ENCODE measurements at regions not wholly inside any gene's neighbourhood (a gene's known extent, or its start where the extent isn't known, plus 50 kb on each side); places are given as distances from the start of the nearest gene placed in this dataset.
A peak's percentile ranks its signal among the peaks of the same experiment; 100 is the strongest.

- Histone ChIP-seq H3K36me3 (ENCODE audit: insufficient read depth, low read length) (no peaks in the 10 kb centered on the region; the same call in 1 of the 2 replicates), H3K9me2 (ENCODE audit: insufficient read depth, low read length) (no peaks in the 10 kb centered on the region), H3K79me2 (ENCODE audit: insufficient read depth, low read depth, low read length) (no peaks in the 10 kb centered on the region), H4K20me1 (ENCODE audit: insufficient read depth, low read length) (no peaks in the 10 kb centered on the region), H2AFZ (ENCODE audit: low read length) (peak overlapping the region; percentile 84; the same call in 1 of the 2 replicates), H3K4me1 (ENCODE audit: insufficient read depth, low read length, poor library complexity, severe bottlenecking) (peaks cover 29% of the 10 kb centered on the region), H3K4me3 (ENCODE audit: low read depth, low read length, poor library complexity, severe bottlenecking) (no peak overlapping the region), H3K4me2 (ENCODE audit: low read length) (peak overlapping the region; percentile 38), H3K9me3 (ENCODE audit: low read length) (0 out of 2 replicates have a peak, but pooled peaks cover 6% of the 10 kb centered on the region), H3K27ac (ENCODE audit: low read depth, low read length, poor library complexity, severe bottlenecking) (peak overlapping the region; percentile 20)
- CTCF ChIA-PET (ENCODE audit: unreplicated experiment): no interaction called here
- intact Hi-C loops (cut with micrococcal nuclease; ENCODE audit: unreplicated experiment): loop anchor here (10.0 kb wide), 1 partner anchor 1035 kb away; no protein-coding TSS in a partner anchor
- TF ChIP-seq EZH2phosphoT487 (IDR thresholded peaks at IDR 0.05; ENCODE audit: borderline replicate concordance, low read depth, low read length): no peak
- TF ChIP-seq CTCF (conservative IDR thresholded peaks at IDR 0.05; ENCODE audit: low read length): no peak
- peak; percentile 83 for DNase-seq (ENCODE audit: low spot score)
- no TSS peak for BruUV-seq (replicated peaks)
- POLR2A ChIA-PET: no interaction called here
These were observed 64.8 kb upstream of the SATB1 start for GRCh38 chr3:18489939-18490338.

- BruUV-seq (replicated peaks): no TSS peak
- TF ChIP-seq EZH2phosphoT487 (IDR thresholded peaks at IDR 0.05; ENCODE audit: borderline replicate concordance, low read depth, low read length): no peak
- TF ChIP-seq CTCF (conservative IDR thresholded peaks at IDR 0.05; ENCODE audit: low read length): no peak
- H3K4me2 ChIP-seq (ENCODE audit: low read length): no peak overlapping the region
- DNase-seq (ENCODE audit: low spot score): no peak
- H2AFZ ChIP-seq (ENCODE audit: low read length): no peak overlapping the region
- 0 out of 2 replicates have a peak, but pooled peaks cover 6% of the 10 kb centered on the region for H3K9me3 ChIP-seq (ENCODE audit: low read length)
- no peak overlapping the region for H3K27ac ChIP-seq (ENCODE audit: low read depth, low read length, poor library complexity, severe bottlenecking)
- no peaks in the 10 kb centered on the region for H3K9me2 ChIP-seq (ENCODE audit: insufficient read depth, low read length)
- H4K20me1 ChIP-seq (ENCODE audit: insufficient read depth, low read length): no peaks in the 10 kb centered on the region
- intact Hi-C loops (cut with micrococcal nuclease; ENCODE audit: unreplicated experiment): no loop called here
- no peaks in the 10 kb centered on the region for H3K79me2 ChIP-seq (ENCODE audit: insufficient read depth, low read depth, low read length)
- POLR2A ChIA-PET: no interaction called here
- H3K36me3 ChIP-seq (ENCODE audit: insufficient read depth, low read length): no peaks in the 10 kb centered on the region; the same call in 1 of the 2 replicates
- H3K4me1 ChIP-seq (ENCODE audit: insufficient read depth, low read length, poor library complexity, severe bottlenecking): peaks cover 12% of the 10 kb centered on the region
- no peak overlapping the region for H3K4me3 ChIP-seq (ENCODE audit: low read depth, low read length, poor library complexity, severe bottlenecking)
- CTCF ChIA-PET (ENCODE audit: unreplicated experiment): no interaction called here
These were observed 58.1 kb upstream of the SATB1 start for GRCh38 chr3:18483226-18483625.

- H2AFZ ChIP-seq (ENCODE audit: low read length): no peak overlapping the region
- intact Hi-C loops (cut with micrococcal nuclease; ENCODE audit: unreplicated experiment): no loop called here
- no peak overlapping the region for H3K4me2 ChIP-seq (ENCODE audit: low read length)
- no peaks in the 10 kb centered on the region for H4K20me1 ChIP-seq (ENCODE audit: insufficient read depth, low read length)
- no peaks in the 10 kb centered on the region for H3K9me2 ChIP-seq (ENCODE audit: insufficient read depth, low read length)
- H3K4me3 ChIP-seq (ENCODE audit: low read depth, low read length, poor library complexity, severe bottlenecking): no peak overlapping the region
- H3K4me1 ChIP-seq (ENCODE audit: insufficient read depth, low read length, poor library complexity, severe bottlenecking): peaks cover 10% of the 10 kb centered on the region
- TF ChIP-seq EZH2phosphoT487 (IDR thresholded peaks at IDR 0.05; ENCODE audit: borderline replicate concordance, low read depth, low read length) (no peak), CTCF (conservative IDR thresholded peaks at IDR 0.05; ENCODE audit: low read length) (no peak)
- H3K79me2 ChIP-seq (ENCODE audit: insufficient read depth, low read depth, low read length): no peaks in the 10 kb centered on the region
- POLR2A ChIA-PET: interaction anchor here (0.7 kb wide), 1 partner anchor 9 kb away, joined by 3 read pairs; no protein-coding TSS in a partner anchor
- DNase-seq (ENCODE audit: low spot score): no peak
- BruUV-seq (replicated peaks): no TSS peak
- H3K27ac ChIP-seq (ENCODE audit: low read depth, low read length, poor library complexity, severe bottlenecking): no peak overlapping the region
- CTCF ChIA-PET (ENCODE audit: unreplicated experiment): no interaction called here
- H3K36me3 ChIP-seq (ENCODE audit: insufficient read depth, low read length): no peaks in the 10 kb centered on the region; the same call in 1 of the 2 replicates
- H3K9me3 ChIP-seq (ENCODE audit: low read length): 0 out of 2 replicates have a peak, but pooled peaks cover 6% of the 10 kb centered on the region
These were observed 56.9 kb upstream of the SATB1 start for GRCh38 chr3:18481946-18482548.

Data from OCI-LY7 (cell line).